Lower leg skin (tissue), 3 donors: ENCODE measurements at regions not wholly inside any gene's neighbourhood (a gene's known extent, or its start where the extent isn't known, plus 50 kb on each side); places are given as distances from the start of the nearest gene placed in this dataset.

Experiments used
- POLR2A ChIP-seq, 2 donors: fragments of 450-650 bp; IDR thresholded peaks; one replicate each; pipeline ENCODE4 v1.6.1; 2016 to 2017; ENCODE audit warnings: antibody characterized with exemption in 2 of 2, mild to moderate bottlenecking in 1 of 2, moderate library complexity in 1 of 2
- TF ChIP-seq, protein P1 (sequence below), 3 donors: fragments of 450-650 bp; IDR thresholded peaks; one replicate each; pipeline ENCODE4 v1.5.1; 2016; ENCODE audit warnings: antibody characterized with exemption in 3 of 3, mild to moderate bottlenecking in 3 of 3, moderate library complexity in 2 of 3

DNA sequence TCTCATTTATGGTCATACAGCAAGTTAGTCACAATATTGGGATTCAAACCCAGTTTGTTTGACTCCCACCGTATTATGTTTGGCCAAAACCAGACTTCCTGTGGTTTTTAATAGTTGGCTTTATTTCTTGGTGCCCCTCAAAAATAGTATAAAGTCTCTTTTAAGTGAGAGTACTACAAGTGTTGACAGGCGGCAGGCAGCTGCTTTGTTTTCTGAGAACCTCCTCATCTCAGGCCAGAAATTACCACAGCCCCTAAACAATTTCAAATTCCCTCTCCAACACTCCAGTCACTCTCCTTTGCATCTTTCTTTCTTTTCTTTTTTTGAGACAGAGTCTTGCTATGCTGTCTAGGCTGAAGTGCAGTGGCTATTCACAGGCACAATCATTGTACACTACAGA, 121.5 kb downstream of the POLR2M start:
- TF ChIP-seq, protein P1, sequence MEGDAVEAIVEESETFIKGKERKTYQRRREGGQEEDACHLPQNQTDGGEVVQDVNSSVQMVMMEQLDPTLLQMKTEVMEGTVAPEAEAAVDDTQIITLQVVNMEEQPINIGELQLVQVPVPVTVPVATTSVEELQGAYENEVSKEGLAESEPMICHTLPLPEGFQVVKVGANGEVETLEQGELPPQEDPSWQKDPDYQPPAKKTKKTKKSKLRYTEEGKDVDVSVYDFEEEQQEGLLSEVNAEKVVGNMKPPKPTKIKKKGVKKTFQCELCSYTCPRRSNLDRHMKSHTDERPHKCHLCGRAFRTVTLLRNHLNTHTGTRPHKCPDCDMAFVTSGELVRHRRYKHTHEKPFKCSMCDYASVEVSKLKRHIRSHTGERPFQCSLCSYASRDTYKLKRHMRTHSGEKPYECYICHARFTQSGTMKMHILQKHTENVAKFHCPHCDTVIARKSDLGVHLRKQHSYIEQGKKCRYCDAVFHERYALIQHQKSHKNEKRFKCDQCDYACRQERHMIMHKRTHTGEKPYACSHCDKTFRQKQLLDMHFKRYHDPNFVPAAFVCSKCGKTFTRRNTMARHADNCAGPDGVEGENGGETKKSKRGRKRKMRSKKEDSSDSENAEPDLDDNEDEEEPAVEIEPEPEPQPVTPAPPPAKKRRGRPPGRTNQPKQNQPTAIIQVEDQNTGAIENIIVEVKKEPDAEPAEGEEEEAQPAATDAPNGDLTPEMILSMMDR (IDR thresholded peaks at IDR 0.05) = no peak
- TF ChIP-seq POLR2A (IDR thresholded peaks at IDR 0.05) = no peak
